ENCODE measurements at regions not wholly inside any gene's neighbourhood (a gene's known extent, or its start where the extent isn't known, plus 50 kb on each side); places are given as distances from the start of the nearest gene placed in this dataset.

DNA sequence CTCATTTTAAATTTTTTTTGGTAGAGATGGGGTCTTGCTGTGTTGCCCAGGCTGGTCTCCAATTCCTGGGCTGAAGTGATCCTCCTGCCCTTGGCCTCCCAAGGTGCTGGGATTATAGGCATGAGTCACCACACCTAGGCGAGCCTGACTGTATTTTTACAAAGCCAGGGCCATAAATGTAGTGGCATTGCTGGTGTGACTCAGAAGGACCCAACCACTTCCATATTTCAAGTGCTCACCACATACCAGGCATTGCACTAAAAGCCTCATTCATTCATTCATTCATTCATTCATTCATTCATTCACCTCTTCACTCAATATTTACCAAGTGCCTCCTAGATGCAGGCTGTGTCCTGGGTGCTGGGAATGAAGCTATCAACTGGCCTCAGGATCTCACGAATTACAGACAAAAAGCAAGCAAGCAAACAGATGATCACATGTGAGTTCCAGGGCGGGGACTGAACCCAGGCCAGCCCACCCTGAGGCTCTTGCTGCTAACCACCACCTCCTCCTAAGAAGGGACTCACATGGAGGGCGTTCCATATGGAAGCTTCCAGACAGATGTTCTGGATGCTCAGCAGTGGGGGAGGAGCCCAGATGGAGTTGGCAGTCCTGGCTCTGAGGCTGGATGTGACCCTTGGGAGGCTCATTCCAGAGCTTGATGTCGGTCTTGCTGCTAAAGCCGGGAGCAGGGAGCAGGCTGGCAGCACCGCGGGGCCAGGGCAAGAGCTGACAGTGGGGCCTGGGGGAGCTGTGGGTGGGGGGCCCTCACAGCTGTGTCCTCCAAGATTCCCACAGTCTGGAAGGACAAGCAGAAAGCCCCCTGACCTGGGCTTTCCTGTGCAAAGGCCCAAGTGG lies 158.8 kb downstream of the CTTN start:
- BruUV-seq (replicated peaks): no TSS peak

GRCh38 chr11:70557742-70558485 lies 159.6 kb downstream of the CTTN start:
- 0 out of 2 replicates have a peak, but pooled peaks cover 2% of the 10 kb centered on the region for H4K20me1 ChIP-seq (ENCODE audit: insufficient read depth, low read length)
- no peak overlapping the region for H3K4me3 ChIP-seq (replicated peaks in 1 of 3; ENCODE audit: insufficient read depth in 1 of 3, low read depth in 2 of 3, low read length in 3 of 3)
- no peak overlapping the region for H3K27ac ChIP-seq (ENCODE audit: extremely low read length, insufficient read depth, low read length)
- FAIRE-seq (no peak), ATAC-seq (no peak; the same call in 2 of the 3 replicates), DNase-seq (ENCODE audit: low spot score) (no peak)
- ChIA-PET CTCF (ENCODE audit: low intra/inter-chr PET ratio, low total read pairs) (no interaction called here), POLR2A (interaction anchor here (0.6 kb wide), 1 partner anchor 86 kb away, joined by 4 read pairs; no protein-coding TSS in a partner anchor)
- no peak overlapping the region for H3K4me2 ChIP-seq (ENCODE audit: low read depth, low read length)
- intact Hi-C loops (cut with micrococcal nuclease; ENCODE audit: unreplicated experiment) (no loop called here), in situ Hi-C loops (cut with HindIII; ENCODE audit: extremely low pct_ligation_motif_present, low pct_unique_long_range_greater_than_20kb) (no loop called here)
- H3K9ac ChIP-seq (ENCODE audit: insufficient read depth, low read depth, low read length): no peak overlapping the region
- no peaks in the 10 kb centered on the region for H3K79me2 ChIP-seq (ENCODE audit: insufficient read depth, low read length)
- H2AFZ ChIP-seq (ENCODE audit: low read length): no peak overlapping the region
- no peaks in the 10 kb centered on the region for H3K4me1 ChIP-seq (ENCODE audit: insufficient read depth, low read length)
- WGBS (ENCODE audit: low lambda C conversion rate): 97% methylated on average over 14 of the region's 27 CpGs
- no peaks in the 10 kb centered on the region for H3K27me3 ChIP-seq (ENCODE audit: control insufficient read depth in 1 of 2, insufficient read depth in 2 of 2, low read length in 2 of 2)
- no TSS peak for BruUV-seq (replicated peaks)
- no peaks in the 10 kb centered on the region for H3K9me3 ChIP-seq (ENCODE audit: low read length)
- H3K36me3 ChIP-seq (replicated peaks in 1 of 2; ENCODE audit: control insufficient read depth in 1 of 2, insufficient read depth in 2 of 2, low read length in 2 of 2): no peaks in the 10 kb centered on the region; a peak in 1 of 5 replicates
- TF ChIP-seq, protein P1, sequence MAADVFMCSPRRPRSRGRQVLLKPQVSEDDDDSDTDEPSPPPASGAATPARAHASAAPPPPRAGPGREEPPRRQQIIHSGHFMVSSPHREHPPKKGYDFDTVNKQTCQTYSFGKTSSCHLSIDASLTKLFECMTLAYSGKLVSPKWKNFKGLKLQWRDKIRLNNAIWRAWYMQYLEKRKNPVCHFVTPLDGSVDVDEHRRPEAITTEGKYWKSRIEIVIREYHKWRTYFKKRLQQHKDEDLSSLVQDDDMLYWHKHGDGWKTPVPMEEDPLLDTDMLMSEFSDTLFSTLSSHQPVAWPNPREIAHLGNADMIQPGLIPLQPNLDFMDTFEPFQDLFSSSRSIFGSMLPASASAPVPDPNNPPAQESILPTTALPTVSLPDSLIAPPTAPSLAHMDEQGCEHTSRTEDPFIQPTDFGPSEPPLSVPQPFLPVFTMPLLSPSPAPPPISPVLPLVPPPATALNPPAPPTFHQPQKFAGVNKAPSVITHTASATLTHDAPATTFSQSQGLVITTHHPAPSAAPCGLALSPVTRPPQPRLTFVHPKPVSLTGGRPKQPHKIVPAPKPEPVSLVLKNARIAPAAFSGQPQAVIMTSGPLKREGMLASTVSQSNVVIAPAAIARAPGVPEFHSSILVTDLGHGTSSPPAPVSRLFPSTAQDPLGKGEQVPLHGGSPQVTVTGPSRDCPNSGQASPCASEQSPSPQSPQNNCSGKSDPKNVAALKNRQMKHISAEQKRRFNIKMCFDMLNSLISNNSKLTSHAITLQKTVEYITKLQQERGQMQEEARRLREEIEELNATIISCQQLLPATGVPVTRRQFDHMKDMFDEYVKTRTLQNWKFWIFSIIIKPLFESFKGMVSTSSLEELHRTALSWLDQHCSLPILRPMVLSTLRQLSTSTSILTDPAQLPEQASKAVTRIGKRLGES (CRISPR knock-in tag; IDR thresholded peaks at IDR 0.05; ENCODE audit: borderline replicate concordance): no peak
- TF ChIP-seq CTCF (CRISPR knock-in tag; IDR thresholded peaks at IDR 0.05) (no peak), MYNN (CRISPR knock-in tag; IDR thresholded peaks at IDR 0.05; ENCODE audit: low read depth) (no peak), TSC22D2 (CRISPR knock-in tag; IDR thresholded peaks at IDR 0.05; ENCODE audit: borderline replicate concordance) (no peak), MTF2 (CRISPR knock-in tag; IDR thresholded peaks at IDR 0.05; ENCODE audit: borderline replicate concordance) (no peak)
- TF ChIP-seq, protein P2, sequence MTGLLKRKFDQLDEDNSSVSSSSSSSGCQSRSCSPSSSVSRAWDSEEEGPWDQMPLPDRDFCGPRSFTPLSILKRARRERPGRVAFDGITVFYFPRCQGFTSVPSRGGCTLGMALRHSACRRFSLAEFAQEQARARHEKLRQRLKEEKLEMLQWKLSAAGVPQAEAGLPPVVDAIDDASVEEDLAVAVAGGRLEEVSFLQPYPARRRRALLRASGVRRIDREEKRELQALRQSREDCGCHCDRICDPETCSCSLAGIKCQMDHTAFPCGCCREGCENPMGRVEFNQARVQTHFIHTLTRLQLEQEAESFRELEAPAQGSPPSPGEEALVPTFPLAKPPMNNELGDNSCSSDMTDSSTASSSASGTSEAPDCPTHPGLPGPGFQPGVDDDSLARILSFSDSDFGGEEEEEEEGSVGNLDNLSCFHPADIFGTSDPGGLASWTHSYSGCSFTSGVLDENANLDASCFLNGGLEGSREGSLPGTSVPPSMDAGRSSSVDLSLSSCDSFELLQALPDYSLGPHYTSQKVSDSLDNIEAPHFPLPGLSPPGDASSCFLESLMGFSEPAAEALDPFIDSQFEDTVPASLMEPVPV (CRISPR knock-in tag; IDR thresholded peaks at IDR 0.05): no peak

More for the DNA sequence above, 158.8 kb downstream of the CTTN start:
- Histone ChIP-seq H3K4me3 (replicated peaks in 1 of 3; ENCODE audit: insufficient read depth in 1 of 3, low read depth in 2 of 3, low read length in 3 of 3) (no peak overlapping the region), H3K36me3 (replicated peaks in 1 of 2; ENCODE audit: control insufficient read depth in 1 of 2, insufficient read depth in 2 of 2, low read length in 2 of 2) (no peaks in the 10 kb centered on the region; a peak in 1 of 5 replicates), H3K27me3 (ENCODE audit: control insufficient read depth in 1 of 2, insufficient read depth in 2 of 2, low read length in 2 of 2) (no peaks in the 10 kb centered on the region), H3K4me1 (ENCODE audit: insufficient read depth, low read length) (no peaks in the 10 kb centered on the region), H3K4me2 (ENCODE audit: low read depth, low read length) (no peak overlapping the region), H4K20me1 (ENCODE audit: insufficient read depth, low read length) (0 out of 2 replicates have a peak, but pooled peaks cover 2% of the 10 kb centered on the region), H3K9me3 (ENCODE audit: low read length) (no peaks in the 10 kb centered on the region), H3K27ac (ENCODE audit: extremely low read length, insufficient read depth, low read length) (no peak overlapping the region), H3K79me2 (ENCODE audit: insufficient read depth, low read length) (no peaks in the 10 kb centered on the region), H2AFZ (ENCODE audit: low read length) (no peak overlapping the region), H3K9ac (ENCODE audit: insufficient read depth, low read depth, low read length) (no peak overlapping the region)
- FAIRE-seq: no peak
- CTCF ChIA-PET (ENCODE audit: low intra/inter-chr PET ratio, low total read pairs): no interaction called here
- in situ Hi-C loops (cut with HindIII; ENCODE audit: extremely low pct_ligation_motif_present, low pct_unique_long_range_greater_than_20kb): no loop called here
- ATAC-seq: no peak
- POLR2A ChIA-PET: interaction anchor here (0.6 kb wide), 1 partner anchor 86 kb away, joined by 4 read pairs; no protein-coding TSS in a partner anchor
- 75% methylated on average over 4 of the region's 8 CpGs for WGBS (ENCODE audit: low lambda C conversion rate)
- peak; percentile 80 for TF ChIP-seq ZNF24 (IDR thresholded peaks at IDR 0.05)
- no peak for TF ChIP-seq ZNF343 (CRISPR knock-in tag; IDR thresholded peaks at IDR 0.05)
- peak; percentile 82 for TF ChIP-seq ZNF121 (CRISPR knock-in tag; IDR thresholded peaks at IDR 0.05)
- no peak for TF ChIP-seq RXRA (CRISPR knock-in tag; IDR thresholded peaks at IDR 0.05)
- intact Hi-C loops (cut with micrococcal nuclease; ENCODE audit: unreplicated experiment): no loop called here
- DNase-seq (ENCODE audit: low spot score): no peak
